Hepatocyte (in vitro differentiated cells): ENCODE measurements at regions not wholly inside any gene's neighbourhood (a gene's known extent, or its start where the extent isn't known, plus 50 kb on each side); places are given as distances from the start of the nearest gene placed in this dataset.

Source experiments
- EZH2 ChIP-seq: fragments of 200-600 bp; sonication (generic); IDR thresholded peaks from 2 replicates; pipeline ENCODE4 v1.6.1; 2016; ENCODE audit warnings: antibody characterized with exemption, mild to moderate bottlenecking, borderline replicate concordance
- EZH2phosphoT487 ChIP-seq: fragments of 200-600 bp; sonication (generic); IDR thresholded peaks from one replicate; pipeline ENCODE4 v1.6.1; 2018; ENCODE audit warnings: antibody characterized with exemption, mild to moderate bottlenecking, low read depth, moderate library complexity; ENCODE audit not compliant: unreplicated experiment, severe bottlenecking
- TF ChIP-seq, protein P1 (sequence below): fragments of 200-600 bp; sonication (generic); IDR thresholded peaks from 2 replicates; pipeline ENCODE4 v1.5.1; 2016; ENCODE audit warnings: antibody characterized with exemption, mild to moderate bottlenecking; ENCODE audit not compliant: poor library complexity

DNA sequence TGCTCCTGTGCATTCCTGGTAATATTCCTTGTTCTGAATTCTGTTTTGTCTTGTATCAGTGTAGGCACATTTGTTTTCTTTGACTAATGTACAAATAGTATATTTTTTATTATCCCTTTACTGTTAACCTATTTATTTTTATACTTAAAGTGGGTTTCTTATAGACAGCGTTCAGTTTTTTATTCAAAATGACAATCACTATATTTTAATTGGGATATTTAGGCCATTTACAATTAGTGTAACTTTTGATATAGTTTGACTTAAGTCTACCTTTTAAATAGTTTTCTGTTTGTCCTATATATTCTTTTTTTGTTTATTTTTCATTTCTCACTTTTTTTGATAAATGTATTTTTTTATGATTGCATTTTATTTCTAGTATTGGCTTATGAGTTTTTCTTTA is 219.8 kb downstream of the DNAJB9 start:
- TF ChIP-seq, protein P1, sequence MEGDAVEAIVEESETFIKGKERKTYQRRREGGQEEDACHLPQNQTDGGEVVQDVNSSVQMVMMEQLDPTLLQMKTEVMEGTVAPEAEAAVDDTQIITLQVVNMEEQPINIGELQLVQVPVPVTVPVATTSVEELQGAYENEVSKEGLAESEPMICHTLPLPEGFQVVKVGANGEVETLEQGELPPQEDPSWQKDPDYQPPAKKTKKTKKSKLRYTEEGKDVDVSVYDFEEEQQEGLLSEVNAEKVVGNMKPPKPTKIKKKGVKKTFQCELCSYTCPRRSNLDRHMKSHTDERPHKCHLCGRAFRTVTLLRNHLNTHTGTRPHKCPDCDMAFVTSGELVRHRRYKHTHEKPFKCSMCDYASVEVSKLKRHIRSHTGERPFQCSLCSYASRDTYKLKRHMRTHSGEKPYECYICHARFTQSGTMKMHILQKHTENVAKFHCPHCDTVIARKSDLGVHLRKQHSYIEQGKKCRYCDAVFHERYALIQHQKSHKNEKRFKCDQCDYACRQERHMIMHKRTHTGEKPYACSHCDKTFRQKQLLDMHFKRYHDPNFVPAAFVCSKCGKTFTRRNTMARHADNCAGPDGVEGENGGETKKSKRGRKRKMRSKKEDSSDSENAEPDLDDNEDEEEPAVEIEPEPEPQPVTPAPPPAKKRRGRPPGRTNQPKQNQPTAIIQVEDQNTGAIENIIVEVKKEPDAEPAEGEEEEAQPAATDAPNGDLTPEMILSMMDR: no peak
- TF ChIP-seq EZH2: no peak
- no peak for TF ChIP-seq EZH2phosphoT487
